ENCODE measurements at regions not wholly inside any gene's neighbourhood (a gene's known extent, or its start where the extent isn't known, plus 50 kb on each side); places are given as distances from the start of the nearest gene placed in this dataset.
"Not testable (repeated sequence)": the region's sequence is repeated elsewhere in the genome, so short reads cannot be mapped to it uniquely, and the experiment has no call there.

DNA sequence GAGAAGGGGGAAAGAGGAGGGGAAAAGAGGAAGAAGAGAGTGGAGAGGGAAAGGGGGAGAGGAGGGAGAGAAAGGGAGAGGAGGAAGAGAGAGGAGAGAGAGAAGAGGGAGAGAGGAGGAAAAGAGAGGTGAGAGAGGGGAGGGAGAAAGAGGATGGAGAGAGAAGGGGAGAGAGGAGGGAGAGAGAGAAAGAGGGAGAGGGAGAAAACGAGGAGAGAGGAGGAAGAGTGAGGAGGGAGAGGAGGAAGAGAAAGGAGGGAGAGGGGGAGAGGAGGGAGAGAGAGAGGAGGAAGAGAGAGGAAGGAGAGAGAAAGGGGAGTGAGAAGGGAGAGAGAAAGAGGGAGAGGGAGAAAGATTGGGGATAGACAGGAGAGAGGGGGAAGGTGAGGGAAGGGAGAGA, 197.6 kb upstream of the FOXK1 start:
- Histone ChIP-seq H3K4me3 (ENCODE audit: low read length in 2 of 2) (no peak overlapping the region), H3K27me3 (ENCODE audit: control insufficient read depth in 2 of 2, insufficient read depth in 1 of 2, low read length in 1 of 2) (no peaks in the 10 kb centered on the region), H3K36me3 (ENCODE audit: control insufficient read depth in 2 of 2, insufficient read depth in 2 of 2, low read length in 1 of 2) (no peaks in the 10 kb centered on the region), H3K9me3 (ENCODE audit: control insufficient read depth in 2 of 2, insufficient read depth in 1 of 2, low read length in 1 of 2) (peaks cover 0 to 7% of the 10 kb centered on the region in 2 donors), H3K4me1 (ENCODE audit: control insufficient read depth in 2 of 2, insufficient read depth in 2 of 2, low read length in 2 of 2) (no peaks in the 10 kb centered on the region), H3K27ac (ENCODE audit: low read depth in 1 of 2, low read length in 1 of 2) (no peak overlapping the region)
- DNase-seq (ENCODE audit: low read depth in 6 of 9, low spot score in 9 of 9), result no peak
- WGBS, result 36% methylated on average over 1 of the region's 1 CpG

DNA sequence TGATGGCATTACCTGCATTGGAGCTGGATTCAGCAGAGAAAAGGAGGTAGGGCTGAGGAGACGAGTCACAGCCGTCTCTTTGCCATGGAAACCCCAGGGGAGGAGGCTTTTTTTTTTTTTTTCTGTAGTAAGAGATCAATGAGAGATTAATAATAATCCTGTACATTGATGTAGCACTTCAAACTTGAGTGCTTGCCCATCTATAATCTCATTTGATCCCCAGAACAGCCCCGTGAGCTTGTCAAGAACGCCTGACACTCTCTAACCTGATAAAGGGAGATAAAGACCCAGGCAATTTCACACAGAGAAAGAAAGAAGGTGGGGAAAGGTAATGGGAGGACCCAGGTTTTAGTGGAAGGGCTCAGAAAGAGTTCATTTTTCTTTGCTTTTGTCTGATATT, 195.2 kb upstream of the FOXK1 start:
- WGBS, result 73% methylated on average over 4 of the region's 4 CpGs
- no peaks in the 10 kb centered on the region for H3K27me3 ChIP-seq (ENCODE audit: control insufficient read depth in 2 of 2, insufficient read depth in 1 of 2, low read length in 1 of 2)
- H3K4me1 ChIP-seq (ENCODE audit: control insufficient read depth in 2 of 2, insufficient read depth in 2 of 2, low read length in 2 of 2), result no peaks in the 10 kb centered on the region
- H3K36me3 ChIP-seq (ENCODE audit: control insufficient read depth in 2 of 2, insufficient read depth in 2 of 2, low read length in 1 of 2), result no peaks in the 10 kb centered on the region
- no peak overlapping the region for H3K4me3 ChIP-seq (ENCODE audit: low read length in 2 of 2)
- no peak for DNase-seq (ENCODE audit: low read depth in 6 of 9, low spot score in 9 of 9)
- H3K27ac ChIP-seq (ENCODE audit: low read depth in 1 of 2, low read length in 1 of 2), result no peak overlapping the region
- peaks cover 0 to 7% of the 10 kb centered on the region in 2 donors for H3K9me3 ChIP-seq (ENCODE audit: control insufficient read depth in 2 of 2, insufficient read depth in 1 of 2, low read length in 1 of 2)

DNA sequence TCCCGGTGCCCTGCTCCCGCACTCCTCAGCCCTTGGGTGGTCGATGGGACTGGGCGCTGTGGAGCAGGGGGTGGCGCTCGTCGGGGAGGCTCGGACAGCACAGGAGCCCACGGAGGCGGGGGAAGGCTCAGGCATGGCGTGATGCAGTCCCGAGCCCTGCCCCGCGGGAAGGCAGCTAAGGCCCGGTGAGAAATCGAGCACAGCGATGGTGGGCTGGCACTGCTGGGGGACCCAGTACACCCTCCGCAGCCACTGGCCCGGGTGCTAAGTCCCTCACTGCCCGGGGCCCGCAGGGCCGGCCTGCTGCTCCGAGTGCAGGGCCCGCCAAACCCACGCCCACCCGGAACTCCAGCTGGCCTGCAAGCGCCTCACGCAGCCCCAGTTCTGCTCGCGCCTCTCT, 185.2 kb upstream of the FOXK1 start:
- H3K4me1 ChIP-seq (ENCODE audit: control insufficient read depth in 2 of 2, insufficient read depth in 2 of 2, low read length in 2 of 2); H3K36me3 ChIP-seq (ENCODE audit: control insufficient read depth in 2 of 2, insufficient read depth in 2 of 2, low read length in 1 of 2); H3K27me3 ChIP-seq (ENCODE audit: control insufficient read depth in 2 of 2, insufficient read depth in 1 of 2, low read length in 1 of 2); DNase-seq (ENCODE audit: low read depth in 6 of 9, low spot score in 9 of 9); H3K4me3 ChIP-seq (ENCODE audit: low read length in 2 of 2); H3K27ac ChIP-seq (ENCODE audit: low read depth in 1 of 2, low read length in 1 of 2): not testable (repeated sequence)
- H3K9me3 ChIP-seq (ENCODE audit: control insufficient read depth in 2 of 2, insufficient read depth in 1 of 2, low read length in 1 of 2), result peaks cover 0 to 22% of the 10 kb centered on the region in 2 donors
- 94% methylated on average over 30 of the region's 30 CpGs for WGBS

DNA sequence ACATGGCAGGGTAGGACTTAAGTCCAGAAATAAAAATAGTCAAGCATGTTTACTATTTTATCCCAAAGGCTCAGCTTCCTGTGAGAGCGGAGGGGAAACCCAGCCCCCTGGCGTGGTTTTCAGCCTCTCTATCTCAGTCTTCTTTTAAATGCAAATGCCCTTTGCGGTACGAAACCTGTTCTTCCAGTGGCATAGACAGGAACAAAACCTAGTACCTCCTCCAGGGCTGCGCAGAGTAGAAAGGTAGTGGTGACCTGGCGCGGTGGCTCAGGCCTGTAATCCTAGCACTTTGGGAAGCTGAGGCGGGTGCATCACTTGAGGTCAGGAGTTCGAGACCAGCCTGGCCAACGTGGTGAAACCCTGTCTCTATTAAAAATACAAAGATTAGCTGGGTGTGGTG, 181.3 kb upstream of the FOXK1 start:
- Histone ChIP-seq H3K36me3 (ENCODE audit: control insufficient read depth in 2 of 2, insufficient read depth in 2 of 2, low read length in 1 of 2) (no peaks in the 10 kb centered on the region), H3K4me1 (ENCODE audit: control insufficient read depth in 2 of 2, insufficient read depth in 2 of 2, low read length in 2 of 2) (no peaks in the 10 kb centered on the region), H3K9me3 (ENCODE audit: control insufficient read depth in 2 of 2, insufficient read depth in 1 of 2, low read length in 1 of 2) (peaks cover 0 to 16% of the 10 kb centered on the region in 2 donors), H3K27ac (ENCODE audit: low read depth in 1 of 2, low read length in 1 of 2) (no peak overlapping the region), H3K4me3 (ENCODE audit: low read length in 2 of 2) (no peak overlapping the region), H3K27me3 (ENCODE audit: control insufficient read depth in 2 of 2, insufficient read depth in 1 of 2, low read length in 1 of 2) (no peaks in the 10 kb centered on the region)
- no peak for DNase-seq (ENCODE audit: low read depth in 6 of 9, low spot score in 9 of 9)
- WGBS, result 92% methylated on average over 10 of the region's 10 CpGs

DNA sequence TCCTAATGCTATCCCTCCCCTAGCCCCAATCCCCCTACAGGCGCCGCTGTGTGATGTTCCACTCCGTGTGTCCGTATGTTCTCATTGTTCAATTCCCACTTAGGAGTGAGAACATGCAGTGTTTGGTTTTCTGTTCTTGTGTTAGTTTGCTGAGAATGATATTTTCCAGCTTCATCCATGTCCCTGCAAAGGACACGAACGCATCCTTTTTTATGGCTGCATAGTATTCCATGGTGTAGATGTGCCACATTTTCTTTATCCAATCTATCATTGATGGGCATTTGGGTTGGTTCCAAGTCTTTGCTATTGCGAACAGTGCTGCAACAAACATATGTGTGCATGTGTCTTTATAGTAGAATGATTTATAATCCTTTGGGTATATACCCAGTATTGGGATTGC, 174.2 kb upstream of the FOXK1 start:
- H3K36me3 ChIP-seq (ENCODE audit: control insufficient read depth in 2 of 2, insufficient read depth in 2 of 2, low read length in 1 of 2); DNase-seq (ENCODE audit: low read depth in 6 of 9, low spot score in 9 of 9); H3K27ac ChIP-seq (ENCODE audit: low read depth in 1 of 2, low read length in 1 of 2); H3K4me3 ChIP-seq (ENCODE audit: low read length in 2 of 2); H3K4me1 ChIP-seq (ENCODE audit: control insufficient read depth in 2 of 2, insufficient read depth in 2 of 2, low read length in 2 of 2); H3K9me3 ChIP-seq (ENCODE audit: control insufficient read depth in 2 of 2, insufficient read depth in 1 of 2, low read length in 1 of 2); H3K27me3 ChIP-seq (ENCODE audit: control insufficient read depth in 2 of 2, insufficient read depth in 1 of 2, low read length in 1 of 2): not testable (repeated sequence)
- WGBS, result 97% methylated on average over 7 of the region's 7 CpGs

DNA sequence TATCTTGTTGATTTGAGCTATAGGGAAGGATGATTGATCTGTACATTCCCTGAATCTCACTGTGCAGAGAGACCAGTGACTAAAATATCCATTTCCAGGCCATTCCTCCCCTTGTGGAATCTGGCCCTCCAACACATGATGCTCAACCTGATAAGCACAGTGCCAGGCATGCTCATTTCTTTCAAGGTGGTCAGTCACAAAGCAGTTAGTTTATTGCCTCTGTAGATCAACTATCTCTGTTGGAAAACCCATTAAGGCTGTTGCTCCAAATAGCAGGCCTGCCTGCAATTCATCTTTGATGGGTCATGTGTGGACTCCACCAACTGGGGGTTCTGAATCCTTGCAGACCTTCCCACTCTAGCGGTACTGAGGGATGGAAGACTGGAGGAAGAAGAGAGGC, 168.6 kb upstream of the FOXK1 start:
- Histone ChIP-seq H3K36me3 (ENCODE audit: control insufficient read depth in 2 of 2, insufficient read depth in 2 of 2, low read length in 1 of 2) (no peaks in the 10 kb centered on the region), H3K27me3 (ENCODE audit: control insufficient read depth in 2 of 2, insufficient read depth in 1 of 2, low read length in 1 of 2) (no peaks in the 10 kb centered on the region), H3K4me1 (ENCODE audit: control insufficient read depth in 2 of 2, insufficient read depth in 2 of 2, low read length in 2 of 2) (no peaks in the 10 kb centered on the region), H3K27ac (ENCODE audit: low read depth in 1 of 2, low read length in 1 of 2) (no peak overlapping the region), H3K4me3 (ENCODE audit: low read length in 2 of 2) (no peak overlapping the region), H3K9me3 (ENCODE audit: control insufficient read depth in 2 of 2, insufficient read depth in 1 of 2, low read length in 1 of 2) (peaks cover 0 to 3% of the 10 kb centered on the region in 2 donors)
- WGBS, result 92% methylated on average over 1 of the region's 1 CpG
- no peak for DNase-seq (ENCODE audit: low read depth in 6 of 9, low spot score in 9 of 9)

DNA sequence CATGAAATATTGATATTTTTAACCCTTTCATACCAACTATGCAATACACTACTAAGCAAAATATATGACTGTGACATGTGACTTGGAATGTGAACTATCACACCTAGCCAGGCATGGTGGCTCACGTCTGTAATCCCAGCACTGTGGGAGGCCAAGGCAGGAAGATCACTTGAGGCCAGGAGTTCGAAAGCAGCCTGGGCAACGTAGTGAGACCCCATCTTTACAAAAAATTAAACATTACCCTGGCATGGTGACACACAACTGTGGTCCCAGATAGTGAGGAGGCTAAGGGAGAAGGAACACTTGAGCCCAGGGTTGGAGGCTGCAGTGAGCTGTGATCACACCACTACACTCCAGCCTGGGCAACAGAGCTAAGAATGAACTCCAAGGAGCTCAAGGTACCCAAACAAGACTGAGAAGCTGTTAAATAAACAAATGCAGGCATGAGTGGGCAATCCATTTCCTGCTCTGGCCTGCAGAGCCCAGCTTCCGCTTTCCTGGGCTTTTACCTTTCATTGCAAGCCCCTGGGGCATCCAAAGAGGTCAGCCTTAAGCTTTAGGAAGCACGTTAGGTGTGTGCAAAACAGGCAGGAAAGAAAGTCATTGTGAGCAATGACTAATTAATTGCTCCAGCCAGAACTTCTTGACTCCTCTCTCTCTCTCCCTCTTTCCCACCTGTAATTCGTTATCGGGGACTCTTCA, 162.1 kb upstream of the FOXK1 start:
- Histone ChIP-seq H3K4me3 (ENCODE audit: low read length in 2 of 2) (no peak overlapping the region), H3K27me3 (ENCODE audit: control insufficient read depth in 2 of 2, insufficient read depth in 1 of 2, low read length in 1 of 2) (no peaks in the 10 kb centered on the region), H3K4me1 (ENCODE audit: control insufficient read depth in 2 of 2, insufficient read depth in 2 of 2, low read length in 2 of 2) (no peaks in the 10 kb centered on the region), H3K9me3 (ENCODE audit: control insufficient read depth in 2 of 2, insufficient read depth in 1 of 2, low read length in 1 of 2) (no peaks in the 10 kb centered on the region), H3K36me3 (ENCODE audit: control insufficient read depth in 2 of 2, insufficient read depth in 2 of 2, low read length in 1 of 2) (no peaks in the 10 kb centered on the region), H3K27ac (ENCODE audit: low read depth in 1 of 2, low read length in 1 of 2) (no peak overlapping the region)
- 71% methylated on average over 7 of the region's 7 CpGs for WGBS
- DNase-seq (ENCODE audit: low read depth in 6 of 9, low spot score in 9 of 9), result no peak

DNA sequence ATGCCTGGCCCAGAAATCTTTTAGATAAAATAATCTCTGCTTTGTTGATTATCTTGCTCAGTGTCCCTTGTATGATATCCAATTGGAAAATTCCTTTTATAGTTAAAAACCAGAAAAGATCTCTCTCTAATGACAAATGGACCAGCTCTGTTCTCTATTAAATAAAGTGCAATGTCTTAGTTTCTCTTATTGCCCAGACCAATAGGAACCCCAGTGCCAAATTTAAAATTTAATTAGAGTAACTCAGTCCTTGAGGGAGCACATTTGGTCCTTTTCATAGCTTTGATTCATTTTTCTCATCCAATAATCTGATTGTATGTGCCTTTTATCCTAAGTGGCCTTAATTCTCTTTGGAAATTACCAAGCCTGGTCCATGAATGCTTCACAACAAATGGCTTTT, 158.9 kb upstream of the FOXK1 start:
- no peak for DNase-seq (ENCODE audit: low read depth in 6 of 9, low spot score in 9 of 9)
- no peaks in the 10 kb centered on the region for H3K36me3 ChIP-seq (ENCODE audit: control insufficient read depth in 2 of 2, insufficient read depth in 2 of 2, low read length in 1 of 2)
- no peaks in the 10 kb centered on the region for H3K4me1 ChIP-seq (ENCODE audit: control insufficient read depth in 2 of 2, insufficient read depth in 2 of 2, low read length in 2 of 2)
- H3K4me3 ChIP-seq (ENCODE audit: low read length in 2 of 2), result no peak overlapping the region
- H3K27ac ChIP-seq (ENCODE audit: low read depth in 1 of 2, low read length in 1 of 2), result no peak overlapping the region
- no peaks in the 10 kb centered on the region for H3K27me3 ChIP-seq (ENCODE audit: control insufficient read depth in 2 of 2, insufficient read depth in 1 of 2, low read length in 1 of 2)
- no peaks in the 10 kb centered on the region for H3K9me3 ChIP-seq (ENCODE audit: control insufficient read depth in 2 of 2, insufficient read depth in 1 of 2, low read length in 1 of 2)

DNA sequence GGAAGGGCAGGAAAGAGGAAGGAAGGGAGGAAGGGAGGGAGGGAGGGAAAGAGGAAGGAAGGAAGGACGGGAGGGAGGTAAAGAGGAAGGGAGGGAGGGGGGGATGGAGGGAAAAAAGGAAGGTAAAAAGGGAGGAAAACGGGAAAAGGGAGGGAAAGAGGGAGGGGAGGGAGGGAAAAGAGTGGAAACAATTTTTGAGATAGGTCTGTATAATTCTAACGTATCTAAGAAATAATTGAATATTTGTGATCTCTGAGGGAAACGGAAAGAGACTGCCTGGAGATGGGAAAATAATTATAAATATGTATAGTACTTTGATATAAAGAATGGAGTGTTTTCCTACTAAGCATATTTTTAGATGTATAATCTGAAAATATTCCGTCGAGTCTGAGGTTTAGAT, 158.2 kb upstream of the FOXK1 start:
- H3K9me3 ChIP-seq (ENCODE audit: control insufficient read depth in 2 of 2, insufficient read depth in 1 of 2, low read length in 1 of 2), result no peaks in the 10 kb centered on the region
- no peaks in the 10 kb centered on the region for H3K4me1 ChIP-seq (ENCODE audit: control insufficient read depth in 2 of 2, insufficient read depth in 2 of 2, low read length in 2 of 2)
- no peaks in the 10 kb centered on the region for H3K27me3 ChIP-seq (ENCODE audit: control insufficient read depth in 2 of 2, insufficient read depth in 1 of 2, low read length in 1 of 2)
- no peak overlapping the region for H3K27ac ChIP-seq (ENCODE audit: low read depth in 1 of 2, low read length in 1 of 2)
- WGBS, result 72% methylated on average over 6 of the region's 6 CpGs
- no peaks in the 10 kb centered on the region for H3K36me3 ChIP-seq (ENCODE audit: control insufficient read depth in 2 of 2, insufficient read depth in 2 of 2, low read length in 1 of 2)
- H3K4me3 ChIP-seq (ENCODE audit: low read length in 2 of 2), result no peak overlapping the region
- DNase-seq (ENCODE audit: low read depth in 6 of 9, low spot score in 9 of 9), result no peak

DNA sequence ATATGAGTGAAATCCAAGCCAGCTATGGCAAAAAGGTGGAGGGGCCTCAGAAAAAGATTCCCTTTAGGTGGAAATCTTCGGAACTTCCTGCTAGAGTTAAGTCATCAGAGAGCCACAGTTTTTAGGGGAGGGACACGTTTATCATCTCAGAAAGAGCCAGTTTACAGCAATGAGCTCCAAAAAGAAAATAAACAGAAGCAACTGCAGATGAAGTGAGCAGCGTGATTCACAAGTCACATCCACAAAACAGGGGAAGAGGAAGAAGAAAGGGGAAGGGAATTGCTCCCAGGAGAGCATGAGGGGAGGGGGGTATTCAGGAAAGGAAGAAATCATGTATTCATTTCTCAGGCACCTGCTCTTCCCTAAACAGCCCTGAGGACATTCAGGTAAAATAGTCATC, 156.2 kb upstream of the FOXK1 start:
- WGBS, result 36% methylated on average over 3 of the region's 3 CpGs
- no peaks in the 10 kb centered on the region for H3K4me1 ChIP-seq (ENCODE audit: control insufficient read depth in 2 of 2, insufficient read depth in 2 of 2, low read length in 2 of 2)
- H3K27ac ChIP-seq (ENCODE audit: low read depth in 1 of 2, low read length in 1 of 2), result no peak overlapping the region
- H3K27me3 ChIP-seq (ENCODE audit: control insufficient read depth in 2 of 2, insufficient read depth in 1 of 2, low read length in 1 of 2), result no peaks in the 10 kb centered on the region
- H3K9me3 ChIP-seq (ENCODE audit: control insufficient read depth in 2 of 2, insufficient read depth in 1 of 2, low read length in 1 of 2), result no peaks in the 10 kb centered on the region
- H3K4me3 ChIP-seq (ENCODE audit: low read length in 2 of 2), result no peak overlapping the region
- H3K36me3 ChIP-seq (ENCODE audit: control insufficient read depth in 2 of 2, insufficient read depth in 2 of 2, low read length in 1 of 2), result no peaks in the 10 kb centered on the region
- DNase-seq (ENCODE audit: low read depth in 6 of 9, low spot score in 9 of 9), result no peak

Data from thymus (tissue), 11 donors.